Fibroblast of peridontal ligament (primary cell): ENCODE measurements at regions not wholly inside any gene's neighbourhood (a gene's known extent, or its start where the extent isn't known, plus 50 kb on each side); places are given as distances from the start of the nearest gene placed in this dataset.

Source experiments
- DNase-seq: peaks from one replicate; pipeline ENCODE4 v3.0.0-alpha.2; 2010; ENCODE audit errors: extremely low read depth

GRCh38 chr3:64464955-64465354, 222.8 kb downstream of the ADAMTS9 start:
- no peak for DNase-seq

GRCh38 chr3:64463981-64464380, 223.8 kb downstream of the ADAMTS9 start:
- no peak for DNase-seq

GRCh38 chr3:64462203-64462602, 225.6 kb downstream of the ADAMTS9 start:
- peak; percentile 93 for DNase-seq

GRCh38 chr3:64460877-64461276, 226.9 kb downstream of the ADAMTS9 start:
- DNase-seq: peak; percentile 97

- DNase-seq: no peak
Observed at GRCh38 chr3:64460141-64460730, 227.6 kb downstream of the ADAMTS9 start.

- peak; percentile 94 for DNase-seq
Observed at GRCh38 chr3:64459711-64460110, 228.1 kb downstream of the ADAMTS9 start.

- peak; percentile 28 for DNase-seq
Observed at GRCh38 chr3:64457811-64458210, 230.0 kb downstream of the ADAMTS9 start.

- no peak for DNase-seq
Observed at GRCh38 chr3:64456674-64457073, 231.1 kb downstream of the ADAMTS9 start.

GRCh38 chr3:64455351-64455750, 230.1 kb upstream of the PRICKLE2 start:
- no peak for DNase-seq

- no peak for DNase-seq
Observed at GRCh38 chr3:64454768-64455167, 229.5 kb upstream of the PRICKLE2 start.

GRCh38 chr3:64454179-64454578, 228.9 kb upstream of the PRICKLE2 start:
- DNase-seq: peak; percentile 69

- DNase-seq: no peak
Observed at GRCh38 chr3:64451283-64452012, 226.2 kb upstream of the PRICKLE2 start.

GRCh38 chr3:64450396-64450956, 225.2 kb upstream of the PRICKLE2 start:
- no peak for DNase-seq

- no peak for DNase-seq
Observed at GRCh38 chr3:64449026-64449425, 223.8 kb upstream of the PRICKLE2 start.

GRCh38 chr3:64445944-64446300, 220.7 kb upstream of the PRICKLE2 start:
- DNase-seq: no peak

GRCh38 chr3:64445109-64445943, 220.1 kb upstream of the PRICKLE2 start:
- DNase-seq: peak; percentile 31

GRCh38 chr3:64444490-64445108, 219.3 kb upstream of the PRICKLE2 start:
- DNase-seq: no peak

- DNase-seq: peak; percentile 89
Observed at GRCh38 chr3:64443546-64444381, 218.5 kb upstream of the PRICKLE2 start.

- DNase-seq: no peak
Observed at GRCh38 chr3:64441861-64442260, 216.6 kb upstream of the PRICKLE2 start.

- DNase-seq: peak; percentile 81
Observed at GRCh38 chr3:64440498-64440897, 215.2 kb upstream of the PRICKLE2 start.

GRCh38 chr3:64438812-64439211, 213.5 kb upstream of the PRICKLE2 start:
- DNase-seq: no peak
